Heart right ventricle (tissue), 16 donors: ENCODE measurements at regions not wholly inside any gene's neighbourhood (a gene's known extent, or its start where the extent isn't known, plus 50 kb on each side); places are given as distances from the start of the nearest gene placed in this dataset.

ENCODE experiments used
- ATAC-seq, 8 donors: fragments of 200-7000 bp; cut with Tn5 transposase; one replicate each; pipeline ENCODE4 v1.9.1; 2020; ENCODE audit warnings: mild to moderate bottlenecking in 8 of 8, moderate library complexity in 8 of 8, moderate number of reproducible peaks in 1 of 8
- DNase-seq, 2 donors: peaks; one replicate each; pipeline ENCODE4 v3.0.0-alpha.2; 2020
- H3K27ac ChIP-seq, 10 donors: fragments of 200-600 bp; sonication (generic) in 2 of 10; one replicate each; pipeline versions ENCODE4 v1.5.0 to v1.8.0; 2020 to 2022; ENCODE audit warnings: mild to moderate bottlenecking in 3 of 10
- H3K27me3 ChIP-seq, 7 donors: fragments of 200-600 bp; one replicate each; pipeline ENCODE4 v1.8.0; 2021 to 2022; ENCODE audit warnings: mild to moderate bottlenecking in 2 of 7
- H3K36me3 ChIP-seq, 9 donors: fragments of 200-600 bp; sonication (generic) in 1 of 9; one replicate each; pipeline versions ENCODE4 v1.5.0 to v1.8.0; 2020 to 2022; ENCODE audit warnings: mild to moderate bottlenecking in 2 of 9
- H3K4me1 ChIP-seq, 9 donors: fragments of 200-600 bp; sonication (generic) in 1 of 9; one replicate each; pipeline versions ENCODE4 v1.5.0 to v1.8.0; 2020 to 2022; ENCODE audit warnings: mild to moderate bottlenecking in 4 of 9
- H3K4me3 ChIP-seq, 10 donors: fragments of 200-600 bp; sonication (generic) in 2 of 10; one replicate each; pipeline versions ENCODE4 v1.5.0 to v1.8.0; 2020 to 2022; ENCODE audit warnings: mild to moderate bottlenecking in 7 of 10, moderate library complexity in 2 of 10
- H3K9me3 ChIP-seq, 11 donors: fragments of 200-600 bp in 10 of 11; sonication (generic) in 2 of 11; one replicate each; pipeline versions ENCODE4 v1.5.0 to v1.8.0; 2013 to 2022; ENCODE audit warnings: mild to moderate bottlenecking in 2 of 11, control low read depth in 1 of 11, moderate library complexity in 1 of 11
- WGBS, 2 donors: extraction: QIAGEN DNeasy Blood & Tissue Kit; methylation state at CpG; one replicate each; pipeline ENCODE4 v1.1.7; 2013; ENCODE audit warnings: inconsistent platforms in 1 of 2; 5-methylcytosine and 5-hydroxymethylcytosine counted together
- intact Hi-C, 10 donors: fragments of 100-400 bp; cut with DNase I; formaldehyde crosslinking; loops; one replicate each; pipeline versions ENCODE4 v1.11.1 to v1.14.2; 2022
- TF ChIP-seq, protein P1 (sequence below), 9 donors: fragments of 200-600 bp; sonication (generic) in 2 of 9; IDR thresholded peaks; one replicate each; pipeline versions ENCODE4 v1.5.0 to v1.8.0; 2021 to 2022; ENCODE audit warnings: antibody characterized with exemption in 9 of 9, mild to moderate bottlenecking in 5 of 9, moderate library complexity in 1 of 9
- donor health status: Arrhythmogenic right ventricular cardiomyopathy.
- donor health status: ischemic (EF 13 %, LVEDD 7.1; RV severe dilation, severe dysfunction).
- donor health status: healthy with polysubstance abuse.
- donor health status: DM: no; HTN: yes; CAD: no.
- donor health status: DM: no; HTN: no; CAD: no.
- donor health status: ischemic (EF 25% LVEDD 6.9; RV normal size, moderate dysfunction).
- donor health status: ischemic (EF 25% LVEDD 5.7; RV mildly dilated, moderate dysfunction).
- donor health status: healthy.
- donor health status: DM: yes; HTN: yes; CAD: no.
- donor health status: Ischemic cardiomyopathy.
- donor health status: ischemic (EF 35%, LVEDD 5.7; RV mildly dilated, moderate dysfunction).
- donor health status: nonischemic (EF 11% LVEDD 7.7; RV severe dilation, severe dysfunction).
- donor health status: DM: yes; HTN: yes; CAD: no.
- donor health status: PGD.
- donor health status: ischemic (EF 29% LVEDD 5.4; RV normal size, mild dysfunction).
- donor health status: nonischemic (EF 23%, LVEDD 6.1; RV moderate dilation, normal function).

GRCh38 chr5:143738417-143739401 is 73.3 kb upstream of the HMHB1 start:
- TF ChIP-seq, protein P1, sequence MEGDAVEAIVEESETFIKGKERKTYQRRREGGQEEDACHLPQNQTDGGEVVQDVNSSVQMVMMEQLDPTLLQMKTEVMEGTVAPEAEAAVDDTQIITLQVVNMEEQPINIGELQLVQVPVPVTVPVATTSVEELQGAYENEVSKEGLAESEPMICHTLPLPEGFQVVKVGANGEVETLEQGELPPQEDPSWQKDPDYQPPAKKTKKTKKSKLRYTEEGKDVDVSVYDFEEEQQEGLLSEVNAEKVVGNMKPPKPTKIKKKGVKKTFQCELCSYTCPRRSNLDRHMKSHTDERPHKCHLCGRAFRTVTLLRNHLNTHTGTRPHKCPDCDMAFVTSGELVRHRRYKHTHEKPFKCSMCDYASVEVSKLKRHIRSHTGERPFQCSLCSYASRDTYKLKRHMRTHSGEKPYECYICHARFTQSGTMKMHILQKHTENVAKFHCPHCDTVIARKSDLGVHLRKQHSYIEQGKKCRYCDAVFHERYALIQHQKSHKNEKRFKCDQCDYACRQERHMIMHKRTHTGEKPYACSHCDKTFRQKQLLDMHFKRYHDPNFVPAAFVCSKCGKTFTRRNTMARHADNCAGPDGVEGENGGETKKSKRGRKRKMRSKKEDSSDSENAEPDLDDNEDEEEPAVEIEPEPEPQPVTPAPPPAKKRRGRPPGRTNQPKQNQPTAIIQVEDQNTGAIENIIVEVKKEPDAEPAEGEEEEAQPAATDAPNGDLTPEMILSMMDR (IDR thresholded peaks at IDR 0.05) = no peak
- Histone ChIP-seq H3K4me1 (peaks cover 0 to 13% (median 0%) of the 10 kb centered on the region in 9 donors), H3K9me3 (no peaks in the 10 kb centered on the region), H3K27me3 (no peaks in the 10 kb centered on the region), H3K36me3 (no peaks in the 10 kb centered on the region), H3K27ac (peak overlapping the region in 1 of 10 donors; percentile 15), H3K4me3 (no peak overlapping the region)
- ATAC-seq (peak in 1 of 8 donors; percentile 41), DNase-seq (no peak)
- 79 to 80% methylated on average over 2 of the region's 2 CpGs for WGBS, 2 donors
- intact Hi-C loops = no loop called here

- Histone ChIP-seq H3K4me3 (no peak overlapping the region), H3K9me3 (no peaks in the 10 kb centered on the region), H3K27me3 (no peaks in the 10 kb centered on the region), H3K4me1 (peaks cover 0 to 18% (median 7%) of the 10 kb centered on the region in 9 donors), H3K27ac (no peak overlapping the region), H3K36me3 (no peaks in the 10 kb centered on the region)
- WGBS, 2 donors = 51 to 65% methylated on average over 3 of the region's 3 CpGs
- TF ChIP-seq, protein P1 (IDR thresholded peaks at IDR 0.05) = no peak
- DNase-seq (no peak), ATAC-seq (no peak)
- intact Hi-C loops = no loop called here
Measured at GRCh38 chr5:143737062-143737461, 74.9 kb upstream of the HMHB1 start.

DNA sequence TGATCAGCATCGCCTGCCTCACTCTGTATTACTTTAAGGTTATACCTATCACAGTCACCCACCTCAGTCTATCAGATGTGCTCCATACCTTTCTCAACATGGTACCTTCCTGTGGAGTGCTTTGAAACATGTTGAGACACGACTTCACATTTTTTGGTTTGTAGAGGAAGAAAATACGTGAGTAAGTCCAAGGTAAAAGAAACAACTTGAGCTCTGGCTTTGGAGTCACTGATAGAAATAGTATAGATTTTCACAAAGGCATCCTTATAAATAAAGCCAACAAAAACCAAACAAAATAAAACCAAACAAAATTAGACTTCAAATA is 77.5 kb upstream of the HMHB1 start:
- TF ChIP-seq, protein P1 (IDR thresholded peaks at IDR 0.05) = no peak
- no peaks in the 10 kb centered on the region for H3K27me3 ChIP-seq
- no peak overlapping the region for H3K4me3 ChIP-seq
- no peaks in the 10 kb centered on the region for H3K36me3 ChIP-seq
- DNase-seq = no peak
- intact Hi-C loops = no loop called here
- H3K9me3 ChIP-seq = no peaks in the 10 kb centered on the region
- 90 to 96% methylated on average over 3 of the region's 3 CpGs for WGBS, 2 donors
- H3K4me1 ChIP-seq = peaks cover 0 to 29% (median 7%) of the 10 kb centered on the region in 9 donors
- no peak for ATAC-seq
- peak overlapping the region in 6 of 10 donors; percentile 13 to 84 (median 69) for H3K27ac ChIP-seq

DNA sequence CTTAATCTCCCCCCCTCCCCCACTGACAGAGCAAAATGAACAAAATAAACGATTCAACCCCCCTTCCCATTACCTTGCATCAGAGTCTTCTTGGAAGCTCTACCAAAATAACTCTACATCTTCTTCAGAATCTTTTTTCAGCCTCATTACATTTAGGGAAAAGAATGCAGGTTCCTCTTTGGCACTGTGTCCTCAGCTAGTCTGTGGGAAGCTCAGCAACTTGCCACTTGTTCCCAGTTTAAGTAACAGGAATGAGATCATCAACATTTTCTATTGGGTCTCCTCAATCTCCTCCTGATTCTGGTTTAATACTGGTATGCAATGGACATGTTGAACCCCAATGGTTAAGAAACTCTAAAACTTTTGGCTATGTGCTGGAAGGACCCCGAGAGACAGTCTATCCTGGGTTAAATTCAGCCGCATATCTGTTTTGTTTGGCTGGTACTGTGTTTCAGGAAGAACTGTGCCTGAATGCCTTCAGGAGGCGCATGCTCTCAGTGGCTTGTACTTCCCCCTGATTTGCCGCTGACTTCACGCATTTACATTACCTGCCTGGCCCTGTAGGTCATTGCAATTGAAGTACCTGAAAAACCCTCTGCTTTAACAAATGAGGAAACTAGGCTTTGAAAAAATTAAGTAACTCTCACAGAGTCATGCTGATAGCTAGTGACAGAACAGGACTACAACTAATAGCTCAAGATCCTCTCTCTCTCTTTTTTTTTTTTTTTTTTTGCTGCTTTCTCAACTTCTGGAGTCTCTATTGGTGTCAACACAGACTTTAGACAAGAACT is 78.1 kb upstream of the HMHB1 start:
- H3K27me3 ChIP-seq = no peaks in the 10 kb centered on the region
- intact Hi-C loops = no loop called here
- TF ChIP-seq, protein P1 (IDR thresholded peaks at IDR 0.05) = peak in 2 of 9 donors; percentile 14 to 18
- no peaks in the 10 kb centered on the region for H3K36me3 ChIP-seq
- H3K27ac ChIP-seq = peak overlapping the region in 7 of 10 donors; percentile 13 to 84 (median 63)
- DNase-seq (peak in 1 of 2 donors; percentile 27), ATAC-seq (peak; percentile 50 to 94 (median 85))
- peaks cover 0 to 29% (median 7%) of the 10 kb centered on the region in 9 donors for H3K4me1 ChIP-seq
- H3K4me3 ChIP-seq = peak overlapping the region in 2 of 10 donors; percentile 4 to 21
- H3K9me3 ChIP-seq = no peaks in the 10 kb centered on the region
- WGBS, 2 donors = 48 to 58% methylated on average over 6 of the region's 6 CpGs
